GM10248 (cell line): ENCODE measurements at regions not wholly inside any gene's neighbourhood (a gene's known extent, or its start where the extent isn't known, plus 50 kb on each side); places are given as distances from the start of the nearest gene placed in this dataset.

ENCODE experiments used
- CTCF ChIA-PET: fragments of 300-600 bp; sonication (Branson Sonifier 250); formaldehyde crosslinking; extraction: SDS; loops from one replicate; lab custom pipeline; 2021; ENCODE audit warnings: antibody characterized with exemption; lab: Yijun Ruan, JAX
- POLR2A ChIA-PET: fragments of 350-650 bp; sonication (Branson Sonifier 250); formaldehyde crosslinking; extraction: SDS; loops from one replicate; lab custom pipeline; 2020; ENCODE audit warnings: antibody characterized with exemption; lab: Yijun Ruan, JAX
- DNase-seq: peaks from one replicate; pipeline ENCODE4 v3.0.0; 2012; ENCODE audit errors: extremely low spot score
- CTCF ChIP-seq: IDR thresholded peaks from 2 replicates; pipeline ENCODE4 v1.5.1; 2012; ENCODE audit warnings: mild to moderate bottlenecking, low read depth; ENCODE audit errors: extremely low read depth, missing control alignments, control extremely low read depth

DNA sequence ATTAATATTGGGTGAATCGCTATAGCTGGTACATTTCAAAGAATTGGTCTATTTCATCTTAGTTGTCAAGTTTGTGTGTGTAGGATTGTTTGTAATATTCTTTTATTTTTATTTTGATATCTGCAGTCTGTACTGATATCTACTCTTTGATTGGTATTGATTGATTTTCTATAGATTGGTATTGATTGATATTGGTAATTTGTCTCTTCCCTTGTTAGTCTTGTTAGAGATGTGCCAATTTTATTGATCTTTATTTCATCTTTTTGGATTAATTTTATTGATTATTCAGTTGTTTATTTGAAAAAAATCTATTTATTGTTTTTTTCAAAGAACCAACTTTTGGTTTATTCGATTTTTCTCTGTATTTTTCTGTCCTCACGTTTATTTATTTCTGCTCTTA is 61.4 kb downstream of the TM2D3 start:
- CTCF ChIA-PET: no interaction called here
- TF ChIP-seq CTCF: no peak
- POLR2A ChIA-PET: no interaction called here
- DNase-seq: no peak

DNA sequence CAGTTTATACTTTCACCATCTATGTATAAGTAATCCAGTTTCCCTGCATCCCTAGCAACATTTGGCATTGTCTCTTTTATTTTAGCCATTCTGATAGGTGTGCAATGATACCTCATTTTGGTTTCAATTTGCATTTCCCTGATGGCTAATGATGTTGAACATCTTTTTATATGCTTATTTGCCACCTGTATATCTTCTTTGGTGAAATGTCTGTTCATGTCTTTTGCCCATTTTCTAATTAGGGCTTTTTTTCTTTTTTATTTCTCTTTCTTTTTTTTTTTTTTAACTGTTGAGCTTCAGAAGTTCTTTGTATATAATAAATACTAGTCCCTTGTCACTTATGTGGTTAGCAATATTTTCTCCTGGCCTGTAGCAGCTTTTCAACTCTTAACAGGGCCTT is 68.9 kb downstream of the TM2D3 start:
- CTCF ChIA-PET: no interaction called here
- POLR2A ChIA-PET: no interaction called here
- DNase-seq: no peak
- TF ChIP-seq CTCF: no peak

GRCh38 chr15:101580431-101580830 is 71.8 kb downstream of the TM2D3 start:
- ChIA-PET POLR2A (no interaction called here), CTCF (interaction anchor here (1.3 kb wide), 1 partner anchor 282 kb away, joined by 3 read pairs; no protein-coding TSS in a partner anchor)
- DNase-seq: no peak
- no peak for TF ChIP-seq CTCF

GRCh38 chr15:101579631-101580163 is 72.5 kb downstream of the TM2D3 start:
- no peak for TF ChIP-seq CTCF
- DNase-seq: no peak
- CTCF ChIA-PET: interaction anchor here (0.9 to 1.3 kb wide), 2 partner anchors 62 to 281 kb away, joined by 3 read pairs; no protein-coding TSS in a partner anchor
- POLR2A ChIA-PET: no interaction called here

DNA sequence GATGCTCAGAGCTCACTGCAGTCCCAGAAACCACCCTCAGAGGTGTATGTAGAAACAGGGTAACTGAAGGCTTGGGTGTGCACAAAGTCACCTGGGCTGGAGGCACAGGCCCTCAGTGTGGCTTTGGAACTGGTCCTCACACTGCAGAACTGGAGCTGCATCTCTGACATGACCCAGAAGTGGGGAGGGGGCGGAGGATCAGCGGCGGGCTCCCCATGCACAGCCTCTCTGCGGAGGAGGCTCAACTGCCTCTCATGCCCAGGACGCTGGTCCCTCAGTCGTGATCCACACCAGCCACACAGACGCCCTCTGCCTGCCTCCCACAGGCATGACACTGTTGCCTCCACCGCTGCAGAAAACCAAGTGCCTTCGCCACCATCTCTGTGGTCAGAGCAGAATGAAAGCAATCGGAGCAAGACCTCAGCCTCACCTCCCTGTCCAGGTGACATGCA is 73.7 kb downstream of the TM2D3 start:
- ChIA-PET CTCF (interaction anchor here (0.8 kb wide), 1 partner anchor 10 kb away, joined by 3 read pairs; no protein-coding TSS in a partner anchor), POLR2A (no interaction called here)
- peak; percentile 63 for DNase-seq

DNA sequence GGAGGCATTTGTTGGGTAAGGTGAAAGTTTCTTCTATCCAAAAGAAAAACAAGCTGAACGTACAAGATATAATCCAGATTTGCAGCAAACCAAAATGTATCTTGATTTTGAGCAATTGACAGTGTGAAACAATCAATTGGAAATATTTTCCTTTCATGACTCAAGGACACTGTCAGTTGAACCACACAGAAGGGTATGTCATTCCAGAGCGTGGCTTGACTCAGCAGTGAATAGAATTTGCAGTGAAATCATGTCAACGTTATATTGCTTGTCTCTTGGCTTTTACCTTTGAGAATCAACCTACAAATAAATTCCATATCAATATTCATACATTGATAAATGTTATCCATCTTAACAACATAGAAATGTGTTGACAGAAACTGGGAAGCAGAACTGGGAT is 78.2 kb downstream of the TM2D3 start:
- CTCF ChIA-PET: no interaction called here
- DNase-seq: no peak
- POLR2A ChIA-PET: no interaction called here
- no peak for TF ChIP-seq CTCF

More for the DNA sequence above, 73.7 kb downstream of the TM2D3 start:
- peak; percentile 38 for TF ChIP-seq CTCF
